ENCODE measurements at regions not wholly inside any gene's neighbourhood (a gene's known extent, or its start where the extent isn't known, plus 50 kb on each side); places are given as distances from the start of the nearest gene placed in this dataset.
A peak's percentile ranks its signal among the peaks of the same experiment; 100 is the strongest.
"Not testable (repeated sequence)": the region's sequence is repeated elsewhere in the genome, so short reads cannot be mapped to it uniquely, and the experiment has no call there.

DNA sequence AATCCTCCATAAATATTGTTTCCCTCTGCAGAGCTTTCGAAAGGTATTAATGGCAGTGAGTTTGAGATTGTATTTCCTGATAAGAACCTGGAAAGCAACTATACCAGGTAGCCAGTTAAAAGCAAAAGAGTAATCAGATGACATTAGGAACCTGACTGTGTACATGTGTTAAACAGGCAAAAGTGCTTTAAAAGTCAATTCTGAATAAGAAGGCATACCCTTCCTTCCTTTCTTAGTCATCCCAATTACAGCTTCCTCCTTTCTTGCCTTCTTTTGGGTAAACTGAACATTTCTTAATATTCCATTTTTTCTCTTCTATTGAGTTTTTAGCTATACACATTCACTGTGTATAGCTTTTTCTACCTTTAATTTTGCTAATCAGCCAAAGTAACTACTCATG lies 144.7 kb downstream of the ZNF281 start:
- TF ChIP-seq, protein P1, sequence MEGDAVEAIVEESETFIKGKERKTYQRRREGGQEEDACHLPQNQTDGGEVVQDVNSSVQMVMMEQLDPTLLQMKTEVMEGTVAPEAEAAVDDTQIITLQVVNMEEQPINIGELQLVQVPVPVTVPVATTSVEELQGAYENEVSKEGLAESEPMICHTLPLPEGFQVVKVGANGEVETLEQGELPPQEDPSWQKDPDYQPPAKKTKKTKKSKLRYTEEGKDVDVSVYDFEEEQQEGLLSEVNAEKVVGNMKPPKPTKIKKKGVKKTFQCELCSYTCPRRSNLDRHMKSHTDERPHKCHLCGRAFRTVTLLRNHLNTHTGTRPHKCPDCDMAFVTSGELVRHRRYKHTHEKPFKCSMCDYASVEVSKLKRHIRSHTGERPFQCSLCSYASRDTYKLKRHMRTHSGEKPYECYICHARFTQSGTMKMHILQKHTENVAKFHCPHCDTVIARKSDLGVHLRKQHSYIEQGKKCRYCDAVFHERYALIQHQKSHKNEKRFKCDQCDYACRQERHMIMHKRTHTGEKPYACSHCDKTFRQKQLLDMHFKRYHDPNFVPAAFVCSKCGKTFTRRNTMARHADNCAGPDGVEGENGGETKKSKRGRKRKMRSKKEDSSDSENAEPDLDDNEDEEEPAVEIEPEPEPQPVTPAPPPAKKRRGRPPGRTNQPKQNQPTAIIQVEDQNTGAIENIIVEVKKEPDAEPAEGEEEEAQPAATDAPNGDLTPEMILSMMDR (conservative IDR thresholded peaks at IDR 0.05; ENCODE audit: low read length) = no peak
- H3K4me3 ChIP-seq (ENCODE audit: low read length) = no peak overlapping the region
- DNase-seq (ENCODE audit: low read depth) = no peak

DNA sequence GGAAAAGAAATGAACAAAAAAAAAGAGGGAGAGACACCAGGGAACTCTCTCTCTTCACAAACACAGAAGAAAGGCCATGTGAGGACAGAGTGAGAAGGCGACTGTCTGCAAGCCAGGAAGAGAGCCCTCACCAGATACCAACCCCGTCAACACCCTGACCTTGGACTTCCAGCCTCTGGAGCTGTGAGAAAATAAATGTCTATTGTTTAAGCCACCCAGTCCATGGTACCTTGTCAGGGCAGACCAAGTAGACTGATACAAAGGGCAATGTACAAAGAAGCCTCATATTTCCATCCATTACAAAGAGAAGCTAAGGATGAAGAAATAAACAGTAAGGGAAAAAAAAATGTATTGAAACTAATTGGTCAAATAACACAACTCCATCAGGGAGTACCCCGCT lies 146.6 kb downstream of the ZNF281 start:
- TF ChIP-seq, protein P1 (conservative IDR thresholded peaks at IDR 0.05; ENCODE audit: low read length) = no peak
- H3K4me3 ChIP-seq (ENCODE audit: low read length) = no peak overlapping the region

DNA sequence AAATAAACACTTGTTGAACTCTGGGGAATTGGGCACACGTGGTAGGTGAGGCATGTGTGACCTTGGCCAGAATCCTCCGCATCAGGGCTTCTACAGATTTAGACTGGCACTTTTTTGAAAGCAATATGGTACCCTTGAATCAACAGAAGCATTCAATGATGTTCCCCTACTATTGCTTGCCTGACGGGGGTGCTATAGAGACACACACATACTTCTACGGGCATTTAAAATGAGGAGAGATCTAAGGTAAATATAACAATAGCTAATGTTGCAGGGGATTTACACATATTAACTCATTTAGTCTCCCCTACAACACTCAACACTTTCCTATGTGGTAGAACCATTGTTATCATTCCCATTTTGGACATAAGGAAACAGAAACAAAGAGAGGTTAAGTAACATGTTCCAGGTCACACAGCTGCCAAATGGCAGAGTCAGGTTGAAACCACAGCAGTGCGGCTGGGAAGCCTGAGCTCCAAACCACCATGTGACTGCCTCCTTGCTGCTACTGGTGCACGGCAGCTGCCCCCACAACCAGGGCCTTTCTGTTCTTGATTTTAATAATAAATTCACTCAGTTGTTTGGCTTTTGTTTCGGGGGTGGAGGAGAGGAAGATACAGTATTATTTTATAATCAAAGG lies 147.4 kb downstream of the ZNF281 start:
- DNase-seq (ENCODE audit: low read depth) = no peak
- TF ChIP-seq, protein P1 (conservative IDR thresholded peaks at IDR 0.05; ENCODE audit: low read length) = no peak
- no peak overlapping the region for H3K4me3 ChIP-seq (ENCODE audit: low read length)

More for the DNA sequence above, 146.6 kb downstream of the ZNF281 start:
- DNase-seq (ENCODE audit: low read depth) = no peak

DNA sequence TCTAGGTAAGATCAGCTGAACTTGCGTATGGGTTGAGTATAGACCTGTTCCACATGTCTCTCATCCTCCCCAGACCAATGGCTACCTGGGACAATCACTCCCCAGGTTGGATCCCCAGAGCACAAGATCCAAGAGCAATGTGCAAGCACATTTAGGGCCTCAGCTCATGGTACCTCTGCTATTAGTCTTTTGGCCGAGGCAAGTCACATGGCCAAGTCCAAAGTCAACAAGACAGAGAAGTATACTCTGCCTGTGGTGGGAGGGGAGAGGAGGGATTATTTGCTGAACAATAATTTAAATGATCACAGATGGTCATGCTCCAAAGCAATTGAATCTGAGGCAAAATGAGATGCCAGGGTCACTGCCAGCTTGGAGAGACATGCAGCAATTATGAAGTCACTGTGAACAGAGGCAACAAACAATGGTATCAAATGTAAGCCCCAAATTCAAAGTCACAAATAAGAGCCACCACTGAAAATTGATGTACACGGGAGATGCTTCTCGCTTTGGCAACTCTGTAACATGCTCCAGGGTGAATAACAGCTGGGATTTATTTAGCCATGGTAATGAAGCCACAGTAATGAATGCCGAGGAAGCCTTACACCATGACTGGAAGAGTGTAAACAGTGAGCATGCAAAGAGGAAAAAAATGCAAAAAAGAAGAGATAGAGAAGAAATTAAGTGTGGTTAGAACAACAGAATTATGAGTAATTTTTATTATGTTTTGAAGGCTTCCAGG lies 149.1 kb downstream of the ZNF281 start:
- H3K4me3 ChIP-seq (ENCODE audit: low read length) = no peak overlapping the region
- DNase-seq (ENCODE audit: low read depth) = peak; percentile 87
- TF ChIP-seq, protein P1 (conservative IDR thresholded peaks at IDR 0.05; ENCODE audit: low read length) = no peak

DNA sequence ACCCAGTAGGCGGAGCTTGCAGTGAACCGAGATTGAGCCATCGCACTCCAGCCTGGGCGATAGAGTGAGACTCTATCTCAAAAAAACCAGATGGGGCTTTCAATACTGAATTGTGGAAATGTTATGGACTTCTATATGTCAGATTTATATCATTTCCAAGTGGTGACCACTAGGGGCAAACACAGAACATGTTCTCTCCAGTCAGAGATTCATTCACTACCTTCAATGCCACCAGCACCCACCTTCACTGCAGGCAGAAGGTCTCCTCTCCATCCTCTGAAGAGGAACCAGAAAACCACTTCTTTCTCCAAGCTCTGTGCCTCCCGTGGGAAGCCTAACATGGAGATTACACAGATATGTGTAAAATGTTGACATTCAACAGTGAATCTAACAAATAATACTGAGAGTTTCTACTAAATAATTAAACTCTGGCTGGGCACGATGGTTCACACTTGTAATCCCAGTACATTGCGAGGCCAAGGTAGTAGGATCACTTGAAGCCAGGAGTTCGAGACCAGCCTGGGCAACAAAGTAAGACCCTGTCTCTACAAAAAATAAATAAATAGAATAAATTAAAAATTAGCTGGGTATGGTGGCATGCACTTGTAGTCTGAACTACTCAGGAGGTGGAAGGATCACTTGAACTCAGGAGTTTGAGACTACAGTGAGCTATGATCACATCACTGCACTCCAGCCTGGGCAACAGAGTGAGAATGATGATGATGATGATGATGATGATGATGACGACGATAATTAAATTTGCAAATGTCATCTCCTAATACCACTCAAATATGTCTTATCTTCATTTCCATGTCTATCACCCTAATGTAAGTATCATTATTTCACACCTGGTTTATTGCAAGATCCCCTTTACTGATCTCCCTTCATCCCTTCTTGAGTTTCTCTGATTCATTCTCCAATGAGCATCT lies 151.1 kb downstream of the ZNF281 start:
- peak; percentile 11 for DNase-seq (ENCODE audit: low read depth)

DNA sequence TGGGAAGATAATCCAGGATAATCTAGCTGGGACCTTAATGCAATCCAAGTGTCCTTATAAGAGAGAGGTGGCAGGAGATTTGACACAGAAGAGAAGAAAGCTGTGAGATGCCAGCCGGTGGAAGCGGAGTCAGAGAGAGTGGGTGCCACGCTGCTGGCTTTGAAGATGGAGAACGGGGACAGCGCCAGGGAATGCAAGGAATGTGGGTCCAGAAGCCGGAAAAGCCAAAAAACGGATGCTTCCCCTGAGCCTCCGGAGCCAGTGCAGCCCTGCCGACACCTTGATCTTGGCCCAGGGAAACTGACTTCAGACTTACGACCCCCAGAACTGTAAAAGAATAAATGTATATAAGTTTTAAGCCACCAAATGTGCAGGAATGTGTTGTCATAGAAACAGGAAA lies 152.6 kb downstream of the ZNF281 start:
- H3K4me3 ChIP-seq (ENCODE audit: low read length) = no peak overlapping the region
- peak; percentile 44 for DNase-seq (ENCODE audit: low read depth)
- TF ChIP-seq, protein P1 (conservative IDR thresholded peaks at IDR 0.05; ENCODE audit: low read length) = no peak

More for the DNA sequence above, 151.1 kb downstream of the ZNF281 start:
- H3K4me3 ChIP-seq (ENCODE audit: low read length) = no peak overlapping the region
- TF ChIP-seq, protein P1 (conservative IDR thresholded peaks at IDR 0.05; ENCODE audit: low read length) = peak; percentile 48

DNA sequence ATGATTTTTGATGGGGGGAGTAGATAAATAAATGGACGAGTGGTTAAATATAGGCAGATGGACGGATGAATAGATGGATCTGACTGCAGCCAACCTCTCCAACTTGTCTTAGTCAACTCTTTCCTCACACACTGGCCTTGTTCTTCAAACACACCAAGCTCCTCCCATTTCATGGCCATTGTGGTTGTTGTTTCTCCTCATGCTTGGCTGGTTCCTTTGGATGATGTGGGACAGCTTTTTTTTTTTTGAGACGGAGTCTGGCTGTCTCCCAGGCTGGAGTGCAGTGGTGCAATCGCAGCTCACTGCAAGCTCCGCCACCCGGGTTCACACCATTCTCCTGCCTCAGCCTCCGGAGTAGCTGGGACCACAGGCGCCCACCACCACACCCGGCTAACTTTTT lies 155.2 kb downstream of the ZNF281 start:
- not testable (repeated sequence) for H3K4me3 ChIP-seq (ENCODE audit: low read length); DNase-seq (ENCODE audit: low read depth)

Data from AG10803 (cell line).